HepG2 (cell line): ENCODE measurements at regions not wholly inside any gene's neighbourhood (a gene's known extent, or its start where the extent isn't known, plus 50 kb on each side); places are given as distances from the start of the nearest gene placed in this dataset.

Experiments
- POLR2AphosphoS5 ChIP-seq: IDR thresholded peaks from 2 replicates; pipeline ENCODE4 v1.6.1; 2012; ENCODE audit warnings: low read depth, low read length
- TF ChIP-seq, protein P1 (sequence below): sonication (generic); formaldehyde crosslinking; IDR thresholded peaks from 2 replicates; pipeline ENCODE4 v1.5.0; 2020; ENCODE audit warnings: mild to moderate bottlenecking, missing genetic modification reagents, moderate library complexity

DNA sequence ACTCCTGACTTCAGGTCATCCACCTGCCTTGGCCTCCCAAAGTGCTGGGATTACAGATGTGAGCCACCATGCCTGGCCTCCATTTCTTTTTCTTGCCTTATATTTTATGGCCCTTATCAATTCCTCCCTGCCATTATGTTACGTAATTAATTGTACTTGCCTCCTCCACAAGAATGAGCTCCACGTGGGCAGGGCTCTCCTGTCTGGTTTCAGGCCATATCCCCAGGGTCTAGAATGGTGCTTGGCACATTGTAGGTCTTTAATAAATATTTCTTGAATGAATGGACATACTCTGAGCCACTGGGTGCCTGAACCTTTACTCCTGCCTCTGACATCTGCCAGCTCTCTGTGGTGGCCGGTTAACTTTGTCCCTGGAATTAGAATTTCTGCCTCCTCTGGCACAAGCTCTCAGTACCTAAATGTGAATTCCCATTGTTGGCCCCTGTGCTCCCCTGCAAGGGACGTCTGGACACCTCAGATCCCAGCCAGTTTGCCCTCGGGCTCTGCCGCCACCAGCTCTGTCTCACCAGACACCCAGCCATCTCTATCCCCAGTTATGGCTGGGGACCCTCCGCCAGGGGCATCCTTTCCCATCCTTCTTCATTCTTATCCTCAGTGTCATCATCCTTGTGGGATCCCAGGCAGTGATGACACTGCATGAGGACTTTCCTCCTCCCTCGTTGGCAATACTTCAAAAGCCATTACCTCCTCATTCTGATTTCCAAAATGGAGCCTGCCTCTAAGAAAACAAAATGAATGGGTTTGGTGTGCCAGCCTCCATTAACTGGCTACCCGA is 165.6 kb upstream of the SMAD3 start:
- no peak for TF ChIP-seq POLR2AphosphoS5
- TF ChIP-seq, protein P1, sequence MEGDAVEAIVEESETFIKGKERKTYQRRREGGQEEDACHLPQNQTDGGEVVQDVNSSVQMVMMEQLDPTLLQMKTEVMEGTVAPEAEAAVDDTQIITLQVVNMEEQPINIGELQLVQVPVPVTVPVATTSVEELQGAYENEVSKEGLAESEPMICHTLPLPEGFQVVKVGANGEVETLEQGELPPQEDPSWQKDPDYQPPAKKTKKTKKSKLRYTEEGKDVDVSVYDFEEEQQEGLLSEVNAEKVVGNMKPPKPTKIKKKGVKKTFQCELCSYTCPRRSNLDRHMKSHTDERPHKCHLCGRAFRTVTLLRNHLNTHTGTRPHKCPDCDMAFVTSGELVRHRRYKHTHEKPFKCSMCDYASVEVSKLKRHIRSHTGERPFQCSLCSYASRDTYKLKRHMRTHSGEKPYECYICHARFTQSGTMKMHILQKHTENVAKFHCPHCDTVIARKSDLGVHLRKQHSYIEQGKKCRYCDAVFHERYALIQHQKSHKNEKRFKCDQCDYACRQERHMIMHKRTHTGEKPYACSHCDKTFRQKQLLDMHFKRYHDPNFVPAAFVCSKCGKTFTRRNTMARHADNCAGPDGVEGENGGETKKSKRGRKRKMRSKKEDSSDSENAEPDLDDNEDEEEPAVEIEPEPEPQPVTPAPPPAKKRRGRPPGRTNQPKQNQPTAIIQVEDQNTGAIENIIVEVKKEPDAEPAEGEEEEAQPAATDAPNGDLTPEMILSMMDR, result no peak
